Tibial artery (tissue), 4 donors: ENCODE measurements at regions not wholly inside any gene's neighbourhood (a gene's known extent, or its start where the extent isn't known, plus 50 kb on each side); places are given as distances from the start of the nearest gene placed in this dataset.
"Not testable (repeated sequence)": the region's sequence is repeated elsewhere in the genome, so short reads cannot be mapped to it uniquely, and the experiment has no call there.

Source experiments
- DNase-seq, 2 donors: peaks; one replicate each; pipeline ENCODE4 v3.0.0-alpha.2; 2019
- H3K27ac ChIP-seq, 2 donors: fragments of 200-600 bp; sonication (generic) in 1 of 2; 1 replicate in 1 of 2; 2 replicates in 1 of 2; pipeline ENCODE4 v1.5.1; 2018 to 2019; ENCODE audit warnings: mild to moderate bottlenecking in 1 of 2
- H3K27me3 ChIP-seq, 2 donors: fragments of 200-600 bp; sonication (generic) in 1 of 2; one replicate each; pipeline versions ENCODE4 v1.5.1 to v1.6.0; 2016 to 2019
- H3K36me3 ChIP-seq, 3 donors: fragments of 200-600 bp; sonication (generic) in 2 of 3; one replicate each; pipeline ENCODE4 v1.5.1; 2016 to 2019; ENCODE audit warnings: mild to moderate bottlenecking in 2 of 3
- H3K4me1 ChIP-seq, 4 donors: fragments of 200-600 bp; sonication (generic) in 2 of 4; 1 replicate in 3 of 4; 2 replicates in 1 of 4; pipeline ENCODE4 v1.5.1; 2016 to 2019
- H3K4me3 ChIP-seq, 2 donors: fragments of 200-600 bp; sonication (generic) in 1 of 2; 1 replicate in 1 of 2; 2 replicates in 1 of 2; pipeline ENCODE4 v1.5.1; 2018 to 2019; ENCODE audit warnings: mild to moderate bottlenecking in 2 of 2
- H3K9me3 ChIP-seq, 3 donors: fragments of 200-600 bp; sonication (generic) in 1 of 3; one replicate each; pipeline ENCODE4 v1.5.1; 2016 to 2019
- CTCF ChIP-seq, 2 experiments: fragments of 200-600 bp in 1 of 2; fragments of 450-650 bp in 1 of 2; IDR thresholded peaks; one replicate each; pipeline ENCODE4 v1.5.1; 2017 to 2019; ENCODE audit warnings: antibody characterized with exemption in 2 of 2, mild to moderate bottlenecking in 1 of 2, moderate library complexity in 1 of 2
- intact Hi-C: fragments of 100-400 bp; cut with DNase I; formaldehyde crosslinking; loops from one replicate; pipeline ENCODE4 v1.15.0; 2023; ENCODE audit warnings: low total_unique reads

- no peak for DNase-seq
- intact Hi-C loops = no loop called here
- no peak overlapping the region for H3K4me3 ChIP-seq
Observed at GRCh38 chr11:15673408-15673831, 558.7 kb downstream of the INSC start.

GRCh38 chr11:15674756-15675155 is 560.0 kb downstream of the INSC start:
- no peak for TF ChIP-seq CTCF (IDR thresholded peaks at IDR 0.05)
- no peak overlapping the region for H3K4me3 ChIP-seq

More at GRCh38 chr11:15673408-15673831, 558.7 kb downstream of the INSC start:
- no peaks in the 10 kb centered on the region for H3K4me1 ChIP-seq
- H3K27me3 ChIP-seq = no peaks in the 10 kb centered on the region
- H3K9me3 ChIP-seq = peaks cover 0 to 14% (median 0%) of the 10 kb centered on the region in 3 donors
- H3K36me3 ChIP-seq = no peaks in the 10 kb centered on the region
- no peak for TF ChIP-seq CTCF (IDR thresholded peaks at IDR 0.05)
- no peak overlapping the region for H3K27ac ChIP-seq

GRCh38 chr11:15675683-15676082 is 561.0 kb downstream of the INSC start:
- H3K27me3 ChIP-seq = no peaks in the 10 kb centered on the region
- H3K36me3 ChIP-seq = no peaks in the 10 kb centered on the region
- no peak for DNase-seq
- no peak overlapping the region for H3K27ac ChIP-seq
- H3K4me3 ChIP-seq = no peak overlapping the region
- intact Hi-C loops = no loop called here
- no peaks in the 10 kb centered on the region for H3K4me1 ChIP-seq
- H3K9me3 ChIP-seq = peaks cover 0 to 14% (median 0%) of the 10 kb centered on the region in 3 donors
- TF ChIP-seq CTCF (IDR thresholded peaks at IDR 0.05) = no peak

More at GRCh38 chr11:15674756-15675155, 560.0 kb downstream of the INSC start:
- peaks cover 0 to 14% (median 0%) of the 10 kb centered on the region in 3 donors for H3K9me3 ChIP-seq
- no peaks in the 10 kb centered on the region for H3K4me1 ChIP-seq
- H3K27me3 ChIP-seq = no peaks in the 10 kb centered on the region
- H3K36me3 ChIP-seq = no peaks in the 10 kb centered on the region
- intact Hi-C loops = no loop called here
- no peak for DNase-seq
- H3K27ac ChIP-seq = no peak overlapping the region

GRCh38 chr11:15677181-15677580 is 562.5 kb downstream of the INSC start:
- no peak for TF ChIP-seq CTCF (IDR thresholded peaks at IDR 0.05)
- intact Hi-C loops = no loop called here

GRCh38 chr11:15683528-15683927 is 568.8 kb downstream of the INSC start:
- DNase-seq = no peak
- no peaks in the 10 kb centered on the region for H3K27me3 ChIP-seq
- no peak overlapping the region for H3K27ac ChIP-seq
- no peak overlapping the region for H3K4me3 ChIP-seq
- intact Hi-C loops = no loop called here
- H3K9me3 ChIP-seq = no peaks in the 10 kb centered on the region
- H3K36me3 ChIP-seq = no peaks in the 10 kb centered on the region
- TF ChIP-seq CTCF (IDR thresholded peaks at IDR 0.05) = no peak
- peaks cover 0 to 10% (median 9%) of the 10 kb centered on the region in 4 donors for H3K4me1 ChIP-seq

More at GRCh38 chr11:15677181-15677580, 562.5 kb downstream of the INSC start:
- H3K4me3 ChIP-seq = no peak overlapping the region
- H3K27ac ChIP-seq = no peak overlapping the region
- no peaks in the 10 kb centered on the region for H3K27me3 ChIP-seq
- H3K9me3 ChIP-seq = peaks cover 0 to 14% (median 0%) of the 10 kb centered on the region in 3 donors
- DNase-seq = no peak
- H3K36me3 ChIP-seq = no peaks in the 10 kb centered on the region
- no peaks in the 10 kb centered on the region for H3K4me1 ChIP-seq

- H3K27ac ChIP-seq = no peak overlapping the region
- TF ChIP-seq CTCF (IDR thresholded peaks at IDR 0.05) = no peak
- intact Hi-C loops = no loop called here
- no peaks in the 10 kb centered on the region for H3K9me3 ChIP-seq
- no peak overlapping the region for H3K4me3 ChIP-seq
- no peaks in the 10 kb centered on the region for H3K36me3 ChIP-seq
- DNase-seq = no peak
- H3K4me1 ChIP-seq = peaks cover 0 to 16% (median 14%) of the 10 kb centered on the region in 4 donors
- H3K27me3 ChIP-seq = no peaks in the 10 kb centered on the region
Observed at GRCh38 chr11:15685306-15685705, 570.6 kb downstream of the INSC start.

- H3K36me3 ChIP-seq, intact Hi-C loops, H3K9me3 ChIP-seq, H3K4me3 ChIP-seq, H3K27ac ChIP-seq, DNase-seq, H3K27me3 ChIP-seq: not testable (repeated sequence)
- peaks cover 0 to 16% (median 14%) of the 10 kb centered on the region in 4 donors for H3K4me1 ChIP-seq
Observed at GRCh38 chr11:15686259-15686658, 571.5 kb downstream of the INSC start.
